BLaER1 (cell line): ENCODE measurements at regions not wholly inside any gene's neighbourhood (a gene's known extent, or its start where the extent isn't known, plus 50 kb on each side); places are given as distances from the start of the nearest gene placed in this dataset.
"Not testable (repeated sequence)": the region's sequence is repeated elsewhere in the genome, so short reads cannot be mapped to it uniquely, and the experiment has no call there.

Experiments used
- H3K27ac ChIP-seq: shearing (Covaris generic); formaldehyde crosslinking; 2 replicates; pipeline ENCODE4 v1.8.1; 2022
- H3K27me3 ChIP-seq: shearing (Covaris generic); formaldehyde crosslinking; 2 replicates; pipeline ENCODE4 v1.8.1; 2022
- H3K36me3 ChIP-seq: shearing (Covaris generic); formaldehyde crosslinking; 2 replicates; pipeline ENCODE4 v1.8.1; 2022
- H3K4me1 ChIP-seq: shearing (Covaris generic); formaldehyde crosslinking; 2 replicates; pipeline ENCODE4 v1.8.1; 2022
- H3K4me2 ChIP-seq: shearing (Covaris generic); formaldehyde crosslinking; 2 replicates; pipeline ENCODE4 v1.8.1; 2022
- H3K4me3 ChIP-seq: shearing (Covaris generic); formaldehyde crosslinking; 2 replicates; pipeline ENCODE4 v1.8.1; 2022
- H3K9ac ChIP-seq: shearing (Covaris generic); formaldehyde crosslinking; 2 replicates; pipeline ENCODE4 v1.8.1; 2022
- H3K9me3 ChIP-seq: shearing (Covaris generic); formaldehyde crosslinking; 2 replicates; pipeline ENCODE4 v1.8.1; 2022
- H4K20me1 ChIP-seq: shearing (Covaris generic); formaldehyde crosslinking; 2 replicates; pipeline ENCODE4 v1.8.1; 2022
- Cebpa-rat ChIP-seq: shearing (Covaris generic); IDR thresholded peaks from 2 replicates; pipeline ENCODE4 v1.8.1; 2022

- no peaks in the 10 kb centered on the region for H3K27me3 ChIP-seq
- no peak overlapping the region for H3K4me2 ChIP-seq
- H3K27ac ChIP-seq, result no peak overlapping the region
- H3K4me3 ChIP-seq, result no peak overlapping the region
- H3K9me3 ChIP-seq, result no peaks in the 10 kb centered on the region
- no peaks in the 10 kb centered on the region for H3K4me1 ChIP-seq
- H3K9ac ChIP-seq, result no peak overlapping the region
- no peak for TF ChIP-seq Cebpa-rat
- H4K20me1 ChIP-seq, result no peaks in the 10 kb centered on the region
- no peaks in the 10 kb centered on the region for H3K36me3 ChIP-seq
Measured at GRCh38 chr6:85237478-85237877, 212.4 kb upstream of the NT5E start.

GRCh38 chr6:85236636-85237035, 213.2 kb upstream of the NT5E start:
- H3K4me2 ChIP-seq, result no peak overlapping the region
- H3K27ac ChIP-seq, result no peak overlapping the region
- no peaks in the 10 kb centered on the region for H3K27me3 ChIP-seq
- H3K36me3 ChIP-seq, result no peaks in the 10 kb centered on the region
- no peaks in the 10 kb centered on the region for H4K20me1 ChIP-seq
- no peak overlapping the region for H3K4me3 ChIP-seq
- no peaks in the 10 kb centered on the region for H3K4me1 ChIP-seq
- no peak overlapping the region for H3K9ac ChIP-seq
- H3K9me3 ChIP-seq, result no peaks in the 10 kb centered on the region
- no peak for TF ChIP-seq Cebpa-rat

GRCh38 chr6:85227345-85227744, 222.5 kb upstream of the NT5E start:
- peaks cover 21% of the 10 kb centered on the region for H3K9me3 ChIP-seq
- not testable (repeated sequence) for H3K4me1 ChIP-seq, H4K20me1 ChIP-seq, H3K9ac ChIP-seq, H3K4me2 ChIP-seq, H3K36me3 ChIP-seq, H3K4me3 ChIP-seq, H3K27ac ChIP-seq, H3K27me3 ChIP-seq

- not testable (repeated sequence) for H3K4me2 ChIP-seq, H3K27ac ChIP-seq, H3K36me3 ChIP-seq, H3K4me3 ChIP-seq, H3K9me3 ChIP-seq, H3K9ac ChIP-seq, H4K20me1 ChIP-seq, H3K4me1 ChIP-seq, H3K27me3 ChIP-seq
Measured at GRCh38 chr6:85212794-85213193, 237.1 kb upstream of the NT5E start.

GRCh38 chr6:85195243-85195642, 254.6 kb upstream of the NT5E start:
- H3K27me3 ChIP-seq, result no peaks in the 10 kb centered on the region
- H3K4me1 ChIP-seq, result no peaks in the 10 kb centered on the region
- H3K9me3 ChIP-seq, result no peaks in the 10 kb centered on the region
- H3K27ac ChIP-seq, result no peak overlapping the region
- H3K9ac ChIP-seq, result no peak overlapping the region
- no peaks in the 10 kb centered on the region for H4K20me1 ChIP-seq
- H3K36me3 ChIP-seq, result no peaks in the 10 kb centered on the region
- no peak overlapping the region for H3K4me3 ChIP-seq
- H3K4me2 ChIP-seq, result no peak overlapping the region
- no peak for TF ChIP-seq Cebpa-rat

- Histone ChIP-seq H3K27me3 (no peaks in the 10 kb centered on the region), H4K20me1 (no peaks in the 10 kb centered on the region), H3K9ac (no peak overlapping the region), H3K36me3 (no peaks in the 10 kb centered on the region), H3K4me1 (no peaks in the 10 kb centered on the region), H3K9me3 (no peaks in the 10 kb centered on the region), H3K4me3 (no peak overlapping the region), H3K27ac (no peak overlapping the region), H3K4me2 (no peak overlapping the region)
- TF ChIP-seq Cebpa-rat, result no peak
Measured at GRCh38 chr6:85193339-85193738, 256.5 kb upstream of the NT5E start.

- Histone ChIP-seq H3K4me1 (no peaks in the 10 kb centered on the region), H3K36me3 (no peaks in the 10 kb centered on the region), H4K20me1 (no peaks in the 10 kb centered on the region), H3K9ac (no peak overlapping the region), H3K4me3 (no peak overlapping the region), H3K27me3 (no peaks in the 10 kb centered on the region), H3K27ac (no peak overlapping the region), H3K9me3 (no peaks in the 10 kb centered on the region), H3K4me2 (no peak overlapping the region)
- TF ChIP-seq Cebpa-rat, result no peak
Measured at GRCh38 chr6:85192596-85192995, 257.3 kb upstream of the NT5E start.

- TF ChIP-seq Cebpa-rat, result no peak
- H3K4me2 ChIP-seq, result no peak overlapping the region
- H3K27ac ChIP-seq, result no peak overlapping the region
Measured at GRCh38 chr6:85192186-85192585, 257.7 kb upstream of the NT5E start.

GRCh38 chr6:85191656-85192055, 258.2 kb upstream of the NT5E start:
- H4K20me1 ChIP-seq, result no peaks in the 10 kb centered on the region
- no peaks in the 10 kb centered on the region for H3K27me3 ChIP-seq
- TF ChIP-seq Cebpa-rat, result no peak
- no peak overlapping the region for H3K4me3 ChIP-seq
- H3K4me1 ChIP-seq, result no peaks in the 10 kb centered on the region
- no peaks in the 10 kb centered on the region for H3K9me3 ChIP-seq
- no peak overlapping the region for H3K27ac ChIP-seq
- no peak overlapping the region for H3K4me2 ChIP-seq
- H3K36me3 ChIP-seq, result no peaks in the 10 kb centered on the region
- H3K9ac ChIP-seq, result no peak overlapping the region

More at GRCh38 chr6:85192186-85192585, 257.7 kb upstream of the NT5E start:
- no peaks in the 10 kb centered on the region for H4K20me1 ChIP-seq
- no peaks in the 10 kb centered on the region for H3K36me3 ChIP-seq
- H3K9me3 ChIP-seq, result no peaks in the 10 kb centered on the region
- no peaks in the 10 kb centered on the region for H3K4me1 ChIP-seq
- H3K27me3 ChIP-seq, result no peaks in the 10 kb centered on the region
- no peak overlapping the region for H3K9ac ChIP-seq
- H3K4me3 ChIP-seq, result no peak overlapping the region

- no peak for TF ChIP-seq Cebpa-rat
- Histone ChIP-seq H4K20me1 (no peaks in the 10 kb centered on the region), H3K9me3 (no peaks in the 10 kb centered on the region), H3K27me3 (no peaks in the 10 kb centered on the region), H3K4me2 (no peak overlapping the region), H3K4me1 (no peaks in the 10 kb centered on the region), H3K4me3 (no peak overlapping the region), H3K27ac (no peak overlapping the region), H3K36me3 (no peaks in the 10 kb centered on the region), H3K9ac (no peak overlapping the region)
Measured at GRCh38 chr6:85186546-85187175, 263.2 kb upstream of the NT5E start.

GRCh38 chr6:85185977-85186376, 263.9 kb upstream of the NT5E start:
- Histone ChIP-seq H3K9me3 (no peaks in the 10 kb centered on the region), H3K4me3 (no peak overlapping the region), H3K27ac (no peak overlapping the region), H4K20me1 (no peaks in the 10 kb centered on the region), H3K27me3 (no peaks in the 10 kb centered on the region), H3K4me2 (no peak overlapping the region), H3K36me3 (no peaks in the 10 kb centered on the region), H3K9ac (no peak overlapping the region), H3K4me1 (no peaks in the 10 kb centered on the region)
- no peak for TF ChIP-seq Cebpa-rat
